Neural cell (in vitro differentiated cells): ENCODE measurements at regions not wholly inside any gene's neighbourhood (a gene's known extent, or its start where the extent isn't known, plus 50 kb on each side); places are given as distances from the start of the nearest gene placed in this dataset.

ENCODE experiments used
- CTCF ChIP-seq: fragments of 450-650 bp; IDR thresholded peaks from 2 replicates; pipeline ENCODE4 v1.5.1; 2014; ENCODE audit warnings: antibody characterized with exemption, mild to moderate bottlenecking, moderate library complexity; ENCODE audit not compliant: poor library complexity, severe bottlenecking
- EP300 ChIP-seq: fragments of 450-650 bp; conservative IDR thresholded peaks from 2 replicates; pipeline ENCODE4 v1.6.1; 2014; ENCODE audit warnings: antibody characterized with exemption, mild to moderate bottlenecking, moderate library complexity; ENCODE audit not compliant: poor library complexity, severe bottlenecking
- EZH2 ChIP-seq: fragments of 200-600, 300-800 bp; shearing (Covaris generic), sonication (generic); IDR thresholded peaks from 2 replicates; pipeline ENCODE4 v1.6.1; 2014; ENCODE audit warnings: antibody characterized with exemption, low read length, borderline replicate concordance, mild to moderate bottlenecking; ENCODE audit not compliant: insufficient read depth, poor library complexity, severe bottlenecking
- POLR2AphosphoS5 ChIP-seq: IDR thresholded peaks from 2 replicates; pipeline ENCODE4 v1.6.1; 2012
- RAD21 ChIP-seq: fragments of 450-650 bp; conservative IDR thresholded peaks from 2 replicates; pipeline ENCODE4 v1.6.1; 2014; ENCODE audit warnings: antibody characterized with exemption, mild to moderate bottlenecking, moderate library complexity
- REST ChIP-seq: IDR thresholded peaks from 2 replicates; pipeline ENCODE4 v1.6.1; 2012; ENCODE audit warnings: borderline replicate concordance
- SMC3 ChIP-seq: fragments of 450-650 bp; conservative IDR thresholded peaks from 2 replicates; pipeline ENCODE4 v1.6.1; 2014; ENCODE audit warnings: antibody characterized with exemption, mild to moderate bottlenecking, moderate library complexity; ENCODE audit not compliant: poor library complexity
- TAF1 ChIP-seq: IDR thresholded peaks from 2 replicates; pipeline ENCODE4 v1.6.1; 2012; ENCODE audit warnings: low read depth

GRCh38 chr16:9594946-9595345, 503.5 kb downstream of the HAPSTR1 start:
- TF ChIP-seq CTCF (no peak), SMC3 (no peak), EZH2 (no peak), POLR2AphosphoS5 (no peak), EP300 (no peak), RAD21 (no peak), TAF1 (no peak), REST (no peak)
